SJCRH30 (cell line): ENCODE measurements at regions not wholly inside any gene's neighbourhood (a gene's known extent, or its start where the extent isn't known, plus 50 kb on each side); places are given as distances from the start of the nearest gene placed in this dataset.

Source experiments
- DNase-seq, 2 experiments: peaks; one replicate each; pipeline ENCODE4 v3.0.0-alpha.2; 2015 to 2020
- H3K27ac ChIP-seq: fragments of 250-450 bp; sonication (Bioruptor Pico); 2 replicates; pipeline ENCODE4 v1.5.1; 2020; ENCODE audit warnings: mild to moderate bottlenecking, moderate library complexity
- H3K27me3 ChIP-seq: fragments of 250-450 bp; sonication (Bioruptor Pico); 2 replicates; pipeline ENCODE4 v1.5.1; 2020; ENCODE audit warnings: mild to moderate bottlenecking, moderate library complexity
- H3K36me3 ChIP-seq: fragments of 250-450 bp; sonication (Bioruptor Pico); 2 replicates; pipeline ENCODE4 v1.5.1; 2020; ENCODE audit warnings: mild to moderate bottlenecking, moderate library complexity
- H3K4me1 ChIP-seq: fragments of 250-450 bp; sonication (Bioruptor Pico); 2 replicates; pipeline ENCODE4 v1.5.1; 2020; ENCODE audit warnings: mild to moderate bottlenecking, moderate library complexity
- H3K4me3 ChIP-seq: fragments of 250-450 bp; sonication (Bioruptor Pico); 2 replicates; pipeline ENCODE4 v1.5.1; 2020; ENCODE audit warnings: mild to moderate bottlenecking, moderate library complexity
- H3K9me3 ChIP-seq: fragments of 250-450 bp; sonication (Bioruptor Pico); replicated peaks from 2 replicates; pipeline ENCODE4 v1.5.1; 2020; ENCODE audit warnings: mild to moderate bottlenecking, moderate library complexity

DNA sequence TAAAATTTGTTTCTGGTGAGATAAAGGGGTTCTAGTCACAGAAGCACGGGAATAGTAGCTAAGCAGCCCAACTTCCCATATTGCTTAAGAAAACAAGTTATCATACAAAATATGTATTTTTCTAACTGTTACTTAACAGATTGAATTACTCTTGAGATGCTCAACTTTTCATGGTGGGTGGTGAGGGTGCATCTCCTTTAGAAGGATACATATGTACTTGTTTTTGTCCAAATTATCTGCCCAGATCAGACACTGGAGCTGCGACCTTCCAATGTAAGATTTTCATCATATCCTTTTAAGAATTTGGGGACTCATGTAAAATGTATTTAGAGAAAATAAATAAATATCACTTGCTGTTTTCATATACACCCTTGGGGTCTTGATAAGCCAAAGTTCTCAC is 252.2 kb upstream of the SOX2 start:
- H3K27ac ChIP-seq = no peak overlapping the region
- no peak for DNase-seq
- no peaks in the 10 kb centered on the region for H3K4me1 ChIP-seq
- no peak overlapping the region for H3K4me3 ChIP-seq
- no peaks in the 10 kb centered on the region for H3K36me3 ChIP-seq
- H3K27me3 ChIP-seq = no peaks in the 10 kb centered on the region
- no peaks in the 10 kb centered on the region for H3K9me3 ChIP-seq

DNA sequence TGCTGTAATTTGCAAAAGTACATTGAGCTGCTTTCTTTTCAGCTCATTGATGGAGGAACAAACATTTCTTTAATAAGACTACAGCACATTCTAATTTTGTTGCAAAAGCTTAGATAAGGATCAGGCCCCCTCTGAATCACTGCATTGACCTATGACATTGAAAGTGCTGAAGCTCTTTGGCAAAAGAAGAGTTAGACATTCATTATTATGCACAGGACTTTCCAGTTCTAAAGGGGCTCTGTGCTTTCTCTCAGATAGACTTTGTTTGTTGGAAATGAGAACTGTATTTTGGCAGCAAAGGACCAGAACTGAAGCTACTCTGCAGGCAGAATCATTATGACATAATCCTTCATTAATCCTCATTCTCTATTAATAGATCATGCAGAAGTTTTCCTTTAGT is 252.9 kb upstream of the SOX2 start:
- Histone ChIP-seq H3K36me3 (no peaks in the 10 kb centered on the region), H3K4me1 (no peaks in the 10 kb centered on the region), H3K4me3 (no peak overlapping the region), H3K9me3 (no peaks in the 10 kb centered on the region), H3K27me3 (no peaks in the 10 kb centered on the region), H3K27ac (no peak overlapping the region)
- DNase-seq = no peak

DNA sequence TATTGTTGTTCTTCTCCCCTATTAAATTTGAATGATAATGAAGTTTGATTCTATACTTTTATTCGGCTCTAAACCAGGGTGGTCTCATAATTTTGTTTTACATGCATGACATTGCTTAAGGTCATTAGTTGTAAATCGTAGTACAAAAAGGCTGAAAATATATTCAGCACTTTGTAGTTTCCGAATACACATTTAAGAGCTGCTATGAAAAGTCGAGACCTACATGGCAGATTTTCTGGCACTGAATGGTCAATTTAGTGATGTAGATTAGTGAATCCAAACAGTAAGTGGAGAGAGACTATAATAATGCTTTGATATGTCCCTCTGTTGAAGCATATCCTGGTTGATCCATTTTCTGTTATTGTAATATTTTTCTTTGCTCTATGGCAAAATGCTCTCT is 254.0 kb upstream of the SOX2 start:
- Histone ChIP-seq H3K27ac (no peak overlapping the region), H3K4me3 (no peak overlapping the region), H3K27me3 (no peaks in the 10 kb centered on the region), H3K36me3 (no peaks in the 10 kb centered on the region), H3K9me3 (no peaks in the 10 kb centered on the region), H3K4me1 (no peaks in the 10 kb centered on the region)
- DNase-seq = no peak

DNA sequence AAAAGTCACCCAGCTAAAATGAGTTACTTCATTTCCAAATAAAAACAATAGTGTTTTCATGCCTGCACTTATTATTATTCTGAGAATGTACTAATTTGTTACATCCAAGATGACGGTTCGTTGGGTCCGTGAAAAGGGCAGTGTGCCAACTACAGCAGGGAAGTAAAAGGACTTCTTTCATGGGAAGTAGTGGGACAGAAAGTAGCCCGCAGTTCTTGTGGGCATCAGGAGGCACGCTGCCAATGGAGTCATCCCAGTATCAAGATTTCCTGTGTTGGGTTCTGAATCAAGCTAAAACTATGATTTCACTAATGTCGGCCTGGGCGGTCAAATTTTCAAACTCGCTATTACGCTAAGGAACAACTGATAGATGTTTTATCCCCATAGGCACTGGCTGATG is 254.5 kb upstream of the SOX2 start:
- Histone ChIP-seq H3K4me1 (no peaks in the 10 kb centered on the region), H3K9me3 (no peaks in the 10 kb centered on the region), H3K4me3 (no peak overlapping the region), H3K27me3 (no peaks in the 10 kb centered on the region), H3K27ac (no peak overlapping the region), H3K36me3 (no peaks in the 10 kb centered on the region)
- peak in 1 of 2 experiments; percentile 3 for DNase-seq

DNA sequence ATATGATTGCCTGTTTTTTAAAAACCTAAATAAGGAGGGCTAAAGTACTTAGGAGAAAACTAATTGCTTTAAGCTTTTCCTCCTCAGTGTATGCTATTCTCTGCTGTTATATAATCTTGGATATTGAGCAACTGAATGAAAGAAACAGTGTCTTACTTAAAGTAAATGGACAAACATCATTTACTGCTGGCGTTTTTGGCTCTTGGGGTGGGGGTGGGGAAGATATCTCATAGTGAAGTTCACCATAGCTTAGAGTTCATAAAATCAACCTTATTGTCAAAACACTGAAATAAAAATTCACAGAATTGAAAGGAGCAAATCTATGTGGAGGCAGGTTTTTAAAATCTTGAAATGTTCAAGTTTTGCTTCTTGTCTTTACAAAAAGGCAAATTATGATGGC is 256.4 kb upstream of the SOX2 start:
- no peak overlapping the region for H3K27ac ChIP-seq

DNA sequence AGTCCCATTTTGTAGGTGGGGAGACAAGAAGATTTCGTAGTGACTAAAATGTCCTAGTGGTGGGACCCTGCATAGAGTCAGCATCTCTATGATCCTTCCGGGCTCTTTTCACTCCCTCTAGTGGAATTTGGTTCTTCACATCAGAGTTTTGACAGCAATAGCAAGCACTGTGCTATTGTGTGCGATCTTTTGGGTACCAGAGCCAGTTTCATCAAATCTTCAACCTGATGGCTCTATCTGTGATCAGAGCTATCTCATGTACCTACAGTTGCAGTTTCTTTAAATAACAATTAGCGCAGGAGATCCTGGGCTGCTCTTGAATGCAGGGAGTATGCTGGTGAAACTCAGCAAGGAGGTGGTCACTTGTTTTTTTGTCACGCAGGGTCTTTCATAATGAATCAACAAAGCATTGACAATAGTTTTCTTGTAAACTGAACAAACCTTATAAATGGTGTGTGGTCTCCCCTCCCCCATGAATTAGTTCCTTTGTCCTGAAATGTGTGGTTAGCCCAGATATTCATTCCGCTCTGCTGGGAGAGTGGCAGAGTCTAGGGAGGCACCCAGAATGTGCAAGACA is 257.2 kb upstream of the SOX2 start:
- H3K9me3 ChIP-seq = no peaks in the 10 kb centered on the region
- H3K36me3 ChIP-seq = no peaks in the 10 kb centered on the region
- DNase-seq = peak in 1 of 2 experiments; percentile 3
- no peaks in the 10 kb centered on the region for H3K27me3 ChIP-seq
- H3K4me1 ChIP-seq = no peaks in the 10 kb centered on the region
- H3K4me3 ChIP-seq = no peak overlapping the region
- H3K27ac ChIP-seq = no peak overlapping the region

More for the DNA sequence above, 256.4 kb upstream of the SOX2 start:
- no peak overlapping the region for H3K4me3 ChIP-seq
- no peak for DNase-seq
- H3K36me3 ChIP-seq = no peaks in the 10 kb centered on the region
- H3K27me3 ChIP-seq = no peaks in the 10 kb centered on the region
- no peaks in the 10 kb centered on the region for H3K9me3 ChIP-seq
- no peaks in the 10 kb centered on the region for H3K4me1 ChIP-seq

DNA sequence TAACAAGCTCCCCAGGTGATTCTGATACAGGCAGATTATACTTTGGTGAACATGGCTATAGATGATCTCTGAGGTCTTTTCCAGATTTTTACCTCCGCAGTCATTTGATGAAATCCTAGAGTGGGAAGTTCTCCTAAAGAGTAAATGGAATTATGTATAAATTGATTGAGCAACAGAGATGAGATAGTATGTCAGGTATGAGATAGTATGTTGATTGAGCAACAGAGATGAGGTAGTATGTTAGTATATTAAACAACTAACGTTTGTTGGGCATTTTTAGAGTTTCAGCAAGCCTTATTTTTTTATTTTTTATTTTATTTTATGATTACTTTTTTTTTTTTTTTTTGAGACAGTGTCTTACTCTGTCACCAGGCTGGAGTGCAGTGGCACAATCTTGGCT is 265.0 kb upstream of the SOX2 start:
- Histone ChIP-seq H3K36me3 (no peaks in the 10 kb centered on the region), H3K4me3 (no peak overlapping the region), H3K27me3 (no peaks in the 10 kb centered on the region), H3K9me3 (no peaks in the 10 kb centered on the region), H3K27ac (no peak overlapping the region), H3K4me1 (no peaks in the 10 kb centered on the region)
- DNase-seq = no peak

DNA sequence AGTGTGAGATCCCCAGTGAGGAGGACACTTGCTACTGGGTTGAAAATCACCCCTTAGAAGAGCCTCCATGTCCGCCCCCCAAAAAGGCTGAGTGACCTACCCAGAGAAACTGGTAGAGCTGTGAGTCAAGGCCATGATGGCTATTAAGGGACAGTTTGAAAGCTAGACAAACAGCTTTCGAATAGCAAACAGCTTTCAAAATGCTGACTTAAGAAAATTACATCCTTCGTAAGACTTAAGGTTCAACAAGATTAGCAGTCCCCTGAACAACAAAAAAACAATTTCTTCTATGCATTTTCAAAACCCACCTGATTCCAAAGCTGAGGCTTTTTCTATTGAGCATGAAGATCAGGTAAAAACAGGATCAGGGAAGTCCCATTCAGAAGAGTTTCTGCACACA is 269.7 kb upstream of the SOX2 start:
- DNase-seq = no peak
- H3K27ac ChIP-seq = no peak overlapping the region
- no peak overlapping the region for H3K4me3 ChIP-seq
- no peaks in the 10 kb centered on the region for H3K9me3 ChIP-seq
- no peaks in the 10 kb centered on the region for H3K36me3 ChIP-seq
- H3K4me1 ChIP-seq = no peaks in the 10 kb centered on the region
- no peaks in the 10 kb centered on the region for H3K27me3 ChIP-seq

DNA sequence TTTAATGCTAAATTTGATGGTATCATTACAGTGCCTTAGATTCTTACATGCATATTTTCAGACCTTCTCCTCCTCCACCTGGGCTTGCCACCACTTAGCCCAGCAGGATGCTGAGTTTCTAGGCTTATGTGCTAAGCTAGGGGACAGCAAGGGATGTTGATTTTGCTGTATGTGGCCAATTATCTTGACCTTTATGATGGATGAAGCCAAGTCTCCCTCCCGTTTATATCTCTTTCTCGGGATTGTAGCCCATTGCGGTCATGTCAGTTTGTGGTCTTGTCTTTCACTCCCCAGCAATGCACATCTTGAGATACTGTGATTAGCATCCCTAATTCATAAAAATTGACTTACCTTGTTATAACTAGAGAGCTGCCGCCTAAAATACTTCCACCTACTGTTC is 278.7 kb upstream of the SOX2 start:
- H3K27ac ChIP-seq = no peak overlapping the region
- DNase-seq = no peak
- no peaks in the 10 kb centered on the region for H3K36me3 ChIP-seq
- H3K4me3 ChIP-seq = no peak overlapping the region
- H3K4me1 ChIP-seq = no peaks in the 10 kb centered on the region
- no peaks in the 10 kb centered on the region for H3K27me3 ChIP-seq
- no peaks in the 10 kb centered on the region for H3K9me3 ChIP-seq

DNA sequence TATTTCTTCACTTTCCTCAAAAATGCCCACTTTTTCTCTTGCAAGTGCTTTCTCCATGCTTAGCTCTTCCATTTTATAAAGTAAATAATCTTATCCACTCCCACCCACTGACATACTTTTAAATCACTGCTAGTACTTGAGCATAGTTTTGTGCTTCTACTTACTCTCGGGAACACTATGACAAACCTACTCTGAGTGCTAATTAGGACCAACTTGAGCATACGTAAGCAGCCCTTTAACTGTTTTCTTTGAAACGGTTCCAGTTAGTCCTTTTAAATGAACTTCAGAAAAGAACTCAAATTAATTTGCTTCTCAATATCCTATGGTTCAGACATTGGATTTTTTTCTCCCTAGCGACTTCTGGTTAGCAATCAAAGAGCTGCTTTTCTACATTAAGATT is 280.0 kb upstream of the SOX2 start:
- no peak overlapping the region for H3K27ac ChIP-seq
- no peaks in the 10 kb centered on the region for H3K36me3 ChIP-seq
- no peak for DNase-seq
- no peaks in the 10 kb centered on the region for H3K4me1 ChIP-seq
- no peak overlapping the region for H3K4me3 ChIP-seq
- H3K27me3 ChIP-seq = no peaks in the 10 kb centered on the region
- H3K9me3 ChIP-seq = no peaks in the 10 kb centered on the region

DNA sequence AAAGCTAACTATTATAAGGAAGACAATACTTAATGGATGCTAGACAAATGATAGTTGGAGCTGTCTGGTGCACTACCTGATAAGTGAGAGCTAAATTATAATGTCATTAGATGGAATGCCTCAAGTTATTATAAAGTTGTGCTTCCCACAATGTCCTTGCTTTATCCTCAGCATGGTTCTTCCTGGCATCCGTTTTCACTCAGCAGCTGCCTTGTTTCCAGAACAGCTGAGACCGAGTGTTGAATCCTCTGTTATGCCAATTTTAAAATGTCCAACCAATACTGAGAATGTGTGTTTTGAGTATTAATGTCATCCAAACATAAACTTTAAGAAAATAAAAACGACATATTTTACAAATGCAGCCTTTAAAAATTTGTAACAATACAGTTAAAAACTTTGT is 286.7 kb upstream of the SOX2 start:
- Histone ChIP-seq H3K27me3 (no peaks in the 10 kb centered on the region), H3K9me3 (no peaks in the 10 kb centered on the region), H3K4me3 (no peak overlapping the region), H3K4me1 (no peaks in the 10 kb centered on the region), H3K36me3 (no peaks in the 10 kb centered on the region), H3K27ac (no peak overlapping the region)
- DNase-seq = peak; percentile 1 to 32

DNA sequence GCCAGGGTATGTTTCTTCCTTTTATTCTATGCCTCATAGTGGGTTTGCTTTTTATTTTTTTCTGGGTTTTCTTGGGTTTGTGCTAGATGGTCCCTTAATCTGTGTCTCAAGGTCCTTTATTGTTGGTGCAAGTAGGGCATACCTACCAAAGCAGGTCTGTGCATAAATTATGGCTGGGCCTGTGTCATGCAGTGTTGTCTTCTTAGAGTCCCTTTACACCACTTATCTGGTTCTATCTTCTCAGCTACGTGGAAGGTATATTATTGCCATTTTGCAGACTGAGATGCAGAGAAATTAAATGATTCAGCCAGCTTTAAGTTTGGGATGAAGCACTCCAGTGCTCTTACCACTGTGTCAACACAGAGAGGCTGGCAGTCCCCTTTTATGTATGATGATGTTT is 293.5 kb upstream of the SOX2 start:
- no peaks in the 10 kb centered on the region for H3K9me3 ChIP-seq
- no peak for DNase-seq
- no peak overlapping the region for H3K4me3 ChIP-seq
- H3K27ac ChIP-seq = no peak overlapping the region
- H3K4me1 ChIP-seq = no peaks in the 10 kb centered on the region
- H3K27me3 ChIP-seq = no peaks in the 10 kb centered on the region
- H3K36me3 ChIP-seq = no peaks in the 10 kb centered on the region

DNA sequence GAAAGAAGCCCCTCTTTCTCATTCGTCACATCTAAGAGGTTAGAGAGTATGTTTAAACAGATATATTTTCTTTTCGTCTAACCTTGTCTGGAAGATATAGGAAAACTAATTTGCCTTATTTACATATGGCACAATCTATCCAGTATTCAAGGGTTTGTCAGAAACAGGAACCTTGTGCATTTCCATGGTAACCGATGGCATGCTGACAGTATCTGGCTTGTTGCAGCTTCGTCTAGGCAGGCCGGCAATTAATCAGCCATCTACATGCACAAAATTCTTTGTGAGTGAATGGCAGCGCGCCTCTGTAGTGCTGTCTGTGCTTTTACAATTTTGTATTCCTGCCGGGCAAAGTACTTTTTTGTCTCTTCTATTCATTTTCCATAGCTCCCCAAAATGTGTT is 294.0 kb upstream of the SOX2 start:
- Histone ChIP-seq H3K4me1 (no peaks in the 10 kb centered on the region), H3K9me3 (no peaks in the 10 kb centered on the region), H3K36me3 (no peaks in the 10 kb centered on the region), H3K4me3 (no peak overlapping the region), H3K27me3 (no peaks in the 10 kb centered on the region), H3K27ac (no peak overlapping the region)
- DNase-seq = no peak

DNA sequence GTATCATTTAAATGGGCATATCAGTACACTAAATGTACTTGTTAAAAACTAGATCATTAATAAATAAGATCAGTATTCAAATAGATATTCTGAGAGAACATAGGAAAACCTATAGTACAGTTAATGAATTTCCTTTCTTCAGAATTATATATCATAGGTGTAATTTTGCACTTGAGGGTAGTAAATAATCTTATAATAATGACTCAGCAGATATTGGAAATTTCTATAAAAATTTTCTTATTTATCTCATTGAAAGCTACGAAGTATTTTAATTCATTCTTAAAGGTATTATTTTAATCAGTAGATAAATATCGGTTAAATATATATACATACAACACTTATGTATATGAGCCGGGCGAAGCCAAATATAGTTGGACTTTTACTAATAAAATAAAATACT is 300.9 kb upstream of the SOX2 start:
- Histone ChIP-seq H3K27me3 (no peaks in the 10 kb centered on the region), H3K9me3 (no peaks in the 10 kb centered on the region), H3K4me1 (no peaks in the 10 kb centered on the region), H3K4me3 (no peak overlapping the region), H3K27ac (no peak overlapping the region), H3K36me3 (no peaks in the 10 kb centered on the region)
- no peak for DNase-seq

DNA sequence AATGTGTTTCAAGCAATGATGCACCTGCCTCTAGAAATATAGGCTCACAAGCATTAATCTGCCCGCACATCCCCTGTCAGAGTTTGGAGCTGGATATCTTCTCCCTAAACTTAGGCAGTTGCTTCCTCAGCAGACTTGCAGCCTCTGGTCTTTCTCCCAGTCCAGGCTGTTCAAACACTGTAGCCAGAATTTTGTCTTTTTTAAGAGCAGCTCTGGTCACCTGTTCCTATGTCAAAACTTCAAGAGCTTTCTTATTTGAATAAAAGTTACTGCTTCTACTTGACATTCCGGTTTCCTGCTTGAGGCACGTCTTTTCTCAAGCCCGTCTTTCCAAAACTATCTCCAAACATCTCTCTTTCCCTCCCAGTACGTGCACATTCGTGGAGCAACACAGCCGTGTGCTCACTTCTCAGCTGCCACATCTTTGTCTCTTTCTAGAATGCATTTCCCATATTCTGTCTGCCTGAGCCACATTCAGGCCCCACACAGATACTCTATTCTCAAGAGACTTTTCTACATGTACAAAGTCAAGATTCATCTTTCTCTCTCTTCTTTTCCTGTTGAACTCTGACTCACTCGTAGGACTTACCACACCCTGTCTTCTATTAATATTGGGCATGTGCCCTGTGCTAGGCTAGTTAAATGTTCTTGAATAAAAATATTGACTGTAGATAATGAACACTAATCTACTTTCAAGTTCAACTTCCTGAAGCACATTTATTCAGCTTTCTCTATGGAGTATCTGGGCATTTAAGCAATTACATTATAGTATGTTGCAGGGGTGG is 307.7 kb upstream of the SOX2 start:
- no peak overlapping the region for H3K27ac ChIP-seq
- H3K4me3 ChIP-seq = no peak overlapping the region

DNA sequence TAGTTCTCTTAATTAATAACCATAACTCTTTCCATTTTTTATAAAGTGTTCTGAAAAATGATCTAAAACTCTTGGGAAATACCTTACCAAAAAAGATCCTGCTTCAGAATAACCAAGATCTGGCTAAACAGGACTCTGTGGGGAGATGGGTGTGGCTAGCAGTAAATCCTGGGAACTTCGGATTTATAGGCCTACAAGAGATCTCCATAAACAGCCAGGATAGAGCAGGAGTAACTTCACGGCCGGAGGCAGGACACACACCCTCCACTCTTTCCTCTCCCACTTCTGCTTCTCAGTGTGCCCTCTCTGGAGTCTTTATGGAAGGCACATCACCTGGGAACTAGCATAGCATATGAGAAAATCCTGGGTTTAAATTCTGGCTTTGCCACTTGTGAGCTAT is 309.4 kb upstream of the SOX2 start:
- Histone ChIP-seq H3K4me1 (no peaks in the 10 kb centered on the region), H3K27me3 (no peaks in the 10 kb centered on the region), H3K27ac (no peak overlapping the region), H3K4me3 (no peak overlapping the region), H3K9me3 (no peaks in the 10 kb centered on the region), H3K36me3 (no peaks in the 10 kb centered on the region)
- no peak for DNase-seq

More for the DNA sequence above, 307.7 kb upstream of the SOX2 start:
- Histone ChIP-seq H3K9me3 (no peaks in the 10 kb centered on the region), H3K36me3 (no peaks in the 10 kb centered on the region), H3K27me3 (no peaks in the 10 kb centered on the region), H3K4me1 (no peaks in the 10 kb centered on the region)
- no peak for DNase-seq
